NCI-H2196 treated with DMSO at 0.1 percent for 48 hours (cell line): ENCODE measurements at regions not wholly inside any gene's neighbourhood (a gene's known extent, or its start where the extent isn't known, plus 50 kb on each side); places are given as distances from the start of the nearest gene placed in this dataset.
"Not testable (repeated sequence)": the region's sequence is repeated elsewhere in the genome, so short reads cannot be mapped to it uniquely, and the experiment has no call there.

Experiments used
- DNase-seq: peaks from one replicate; lab custom pipeline; 2025; ENCODE audit not compliant: unreplicated experiment; lab: John Stamatoyannopoulos, UW

DNA sequence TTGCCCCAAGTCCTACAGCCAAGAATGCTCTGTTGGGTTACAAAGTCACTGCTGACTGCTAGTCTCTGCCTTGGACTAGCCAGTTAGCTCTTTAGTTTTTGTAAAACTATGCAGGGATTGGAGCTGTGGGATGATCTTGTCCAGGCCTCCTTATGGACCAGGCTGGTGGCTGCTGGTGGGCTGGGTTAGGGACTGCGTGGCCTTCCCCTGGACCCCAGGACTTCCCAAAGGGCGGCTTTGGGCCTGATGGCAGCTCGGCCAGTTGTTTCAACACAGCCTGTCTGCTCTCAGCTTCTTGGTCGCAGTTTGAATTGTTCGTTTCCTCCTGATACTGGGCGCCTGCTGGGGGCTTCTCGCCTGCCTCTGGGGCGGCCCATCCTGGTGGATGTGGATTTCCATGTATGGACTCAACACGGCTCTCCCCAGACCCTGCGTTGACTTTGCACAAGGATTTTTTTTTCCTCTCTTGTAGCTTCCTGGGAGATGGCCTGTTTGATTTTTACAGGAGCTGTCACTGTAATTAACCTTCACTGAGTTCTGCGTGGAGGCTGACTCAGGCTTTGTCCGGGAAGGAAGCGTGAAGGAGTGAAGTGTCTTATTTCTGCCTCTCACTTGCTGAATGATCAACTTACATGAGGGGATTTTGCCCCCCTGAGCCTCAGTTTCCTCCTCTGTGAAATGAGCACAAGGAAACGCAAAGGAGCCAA, 91.9 kb upstream of the NEURL1B start:
- no peak for DNase-seq

GRCh38 chr5:172548311-172548731, 92.7 kb upstream of the NEURL1B start:
- no peak for DNase-seq

- no peak for DNase-seq
Measured at GRCh38 chr5:172546196-172546595, 91.9 kb upstream of the SH3PXD2B start.

GRCh38 chr5:172545291-172545801, 91.0 kb upstream of the SH3PXD2B start:
- no peak for DNase-seq

GRCh38 chr5:172544371-172545095, 90.2 kb upstream of the SH3PXD2B start:
- no peak for DNase-seq

DNA sequence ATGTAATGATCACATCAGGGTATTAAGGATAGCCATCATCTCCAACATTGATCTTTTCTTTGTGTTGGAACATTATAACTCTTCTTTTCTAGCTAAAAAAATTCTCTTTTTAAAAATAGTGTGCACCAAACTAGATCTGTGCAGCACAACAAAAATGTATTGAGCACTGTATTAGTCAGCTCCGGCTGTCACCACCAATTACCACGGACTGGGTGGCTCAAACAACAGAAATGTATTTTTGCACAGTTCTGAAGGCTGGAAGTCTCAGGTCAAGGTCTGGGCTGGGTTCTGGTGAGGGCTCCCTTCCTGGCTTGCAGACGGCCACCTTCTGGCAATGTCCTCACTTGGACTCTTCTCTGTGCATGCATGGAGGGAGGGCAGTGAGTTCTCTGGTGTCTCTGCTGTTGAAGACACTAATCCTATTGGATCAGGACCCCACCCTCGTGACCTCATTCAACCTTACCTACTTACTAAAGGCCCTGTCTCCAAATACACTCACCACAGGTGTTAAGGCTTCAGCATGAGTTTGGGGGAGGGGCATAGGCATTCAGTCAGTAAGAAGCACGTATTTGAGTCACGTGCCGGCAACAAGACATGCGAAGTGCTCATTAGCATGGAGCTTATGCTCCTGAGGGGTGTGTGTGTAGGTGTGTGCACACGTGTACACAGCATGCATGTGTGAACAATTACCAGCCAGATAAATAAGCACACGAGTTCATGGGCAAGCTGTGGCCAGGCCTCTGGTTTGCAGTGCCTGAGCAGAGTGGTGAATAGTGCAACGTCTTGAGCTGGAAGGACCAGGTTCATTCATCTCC, 89.4 kb upstream of the SH3PXD2B start:
- no peak for DNase-seq

DNA sequence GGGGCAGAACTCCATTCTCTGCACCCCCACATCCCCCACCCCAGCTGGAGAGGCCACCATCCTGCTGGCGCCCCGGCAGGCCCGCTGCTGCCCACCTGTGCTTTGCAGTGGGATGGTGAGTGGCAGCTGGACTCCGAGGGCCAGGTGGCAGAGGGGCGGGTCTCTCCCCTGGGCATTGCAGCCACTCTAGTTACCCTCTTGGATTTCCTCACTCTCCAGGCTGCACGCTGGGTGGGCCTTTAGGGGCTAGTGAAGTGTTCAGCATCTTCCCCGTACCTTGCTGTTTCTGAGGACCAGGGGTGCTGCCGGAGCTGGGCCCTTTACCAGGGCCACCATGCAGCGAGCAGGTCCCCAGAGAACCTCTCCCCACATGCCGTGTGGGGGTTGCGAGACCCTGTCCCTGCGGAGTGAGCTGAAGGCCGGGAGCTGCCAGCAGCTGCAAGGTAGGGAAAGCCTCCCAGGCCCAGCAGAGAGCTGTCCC, 88.4 kb upstream of the SH3PXD2B start:
- no peak for DNase-seq

GRCh38 chr5:172541773-172542136, 87.4 kb upstream of the SH3PXD2B start:
- DNase-seq, result no peak

GRCh38 chr5:172541099-172541772, 86.9 kb upstream of the SH3PXD2B start:
- no peak for DNase-seq

GRCh38 chr5:172540099-172540870, 86.0 kb upstream of the SH3PXD2B start:
- DNase-seq, result peak; percentile 53

- no peak for DNase-seq
Measured at GRCh38 chr5:172535108-172535445, 80.8 kb upstream of the SH3PXD2B start.

GRCh38 chr5:172534229-172535107, 80.1 kb upstream of the SH3PXD2B start:
- DNase-seq, result no peak

DNA sequence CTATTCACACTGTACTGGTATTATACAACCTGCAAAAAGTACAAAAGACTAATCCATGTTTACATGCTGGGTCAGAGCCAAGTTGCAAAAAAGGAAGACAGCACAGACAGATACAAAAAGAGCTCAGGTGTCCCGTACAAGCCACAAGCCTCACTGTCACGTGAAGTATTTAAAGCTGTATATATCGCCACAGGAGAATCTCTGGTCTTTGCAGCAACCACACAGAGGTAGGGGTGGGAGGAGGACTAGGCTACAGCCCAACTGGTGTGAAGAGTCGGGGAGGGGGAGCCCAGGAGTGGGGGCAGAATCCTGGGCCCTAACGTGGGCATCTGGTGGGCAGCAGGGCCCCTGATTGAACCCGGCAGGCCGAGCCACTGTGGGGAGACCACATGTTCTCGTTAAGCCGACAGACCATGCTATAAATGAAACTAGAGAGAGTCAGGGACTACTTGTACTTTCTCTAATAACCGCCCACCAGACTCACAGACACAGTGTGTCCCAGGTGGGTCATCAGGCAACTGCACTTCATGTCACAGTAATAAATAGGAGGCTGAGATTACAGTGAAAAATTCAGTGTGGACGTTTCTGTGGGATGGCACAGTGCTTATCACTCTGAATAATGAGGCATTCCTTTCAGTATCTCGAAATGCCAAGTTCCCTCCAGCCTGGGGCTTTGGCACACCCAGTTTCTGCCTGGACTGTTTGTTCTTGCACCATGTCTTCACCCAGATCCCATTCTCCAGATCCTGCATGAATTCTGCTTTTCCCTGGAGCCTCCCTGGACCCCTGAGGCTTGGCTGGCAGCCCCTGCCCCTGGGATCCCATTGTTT, 79.3 kb upstream of the SH3PXD2B start:
- no peak for DNase-seq

GRCh38 chr5:172533058-172533398, 78.7 kb upstream of the SH3PXD2B start:
- DNase-seq, result no peak

GRCh38 chr5:172532439-172532838, 78.1 kb upstream of the SH3PXD2B start:
- not testable (repeated sequence) for DNase-seq

DNA sequence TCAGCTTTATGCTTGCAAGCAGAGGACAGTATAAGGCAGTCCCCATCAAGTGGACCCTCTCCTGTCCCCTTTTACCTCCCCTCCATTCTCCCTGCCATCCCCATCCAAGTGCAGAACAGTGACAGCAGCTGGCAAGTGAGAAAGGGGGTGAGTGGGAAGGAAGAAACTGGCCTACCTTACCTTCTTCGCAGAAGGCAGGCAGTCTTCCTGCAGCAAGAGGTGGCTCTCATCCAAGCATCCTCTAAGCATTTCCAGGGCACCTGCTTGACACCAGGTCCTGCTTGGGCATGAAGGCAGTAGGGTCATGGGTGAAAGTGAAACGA, 77.3 kb upstream of the SH3PXD2B start:
- no peak for DNase-seq

GRCh38 chr5:172530878-172531703, 76.8 kb upstream of the SH3PXD2B start:
- no peak for DNase-seq

DNA sequence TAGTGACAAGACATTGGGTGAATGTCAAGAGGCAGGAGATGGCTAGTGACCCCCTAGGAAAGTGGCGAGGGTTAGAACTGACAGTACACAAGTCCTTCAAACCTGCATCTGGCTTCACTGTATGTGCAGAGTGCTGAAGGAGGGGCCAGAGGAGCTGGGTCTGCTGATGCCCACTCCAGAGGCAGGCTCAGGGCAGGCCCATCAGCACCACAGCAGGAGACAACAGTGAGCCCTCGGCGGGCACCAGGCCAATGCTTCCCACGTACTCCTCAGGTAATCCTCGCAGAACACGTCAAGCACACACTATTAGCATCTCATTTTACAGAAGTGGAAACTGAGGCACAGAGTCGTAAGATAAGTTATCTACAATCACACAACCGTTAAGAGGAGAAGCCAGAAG, 76.1 kb upstream of the SH3PXD2B start:
- DNase-seq, result no peak
